SHP77 (cell line): ENCODE measurements at regions not wholly inside any gene's neighbourhood (a gene's known extent, or its start where the extent isn't known, plus 50 kb on each side); places are given as distances from the start of the nearest gene placed in this dataset.
A peak's percentile ranks its signal among the peaks of the same experiment; 100 is the strongest.
"Not testable (repeated sequence)": the region's sequence is repeated elsewhere in the genome, so short reads cannot be mapped to it uniquely, and the experiment has no call there.

Source experiments
- DNase-seq, 2 experiments: peaks; one replicate each; lab custom pipeline; 2025; lab: John Stamatoyannopoulos, UW

- DNase-seq, result no peak
Observed at GRCh38 chr10:29826801-29827450, 192.2 kb upstream of the SVIL start.

GRCh38 chr10:29826221-29826620 is 191.4 kb upstream of the SVIL start:
- DNase-seq, result no peak

- no peak for DNase-seq
Observed at GRCh38 chr10:29823553-29824080, 188.8 kb upstream of the SVIL start.

- DNase-seq, result no peak
Observed at GRCh38 chr10:29820890-29821461, 186.2 kb upstream of the SVIL start.

GRCh38 chr10:29816801-29817558 is 182.2 kb upstream of the SVIL start:
- peak in 1 of 2 experiments; percentile 13 for DNase-seq

GRCh38 chr10:29815572-29815971 is 180.8 kb upstream of the SVIL start:
- DNase-seq, result no peak

- DNase-seq, result peak; percentile 83 to 86
Observed at GRCh38 chr10:29811751-29812427, 177.1 kb upstream of the SVIL start.

GRCh38 chr10:29810816-29811215 is 176.0 kb upstream of the SVIL start:
- DNase-seq, result no peak

GRCh38 chr10:29810231-29810630 is 175.5 kb upstream of the SVIL start:
- DNase-seq, result not testable (repeated sequence)

GRCh38 chr10:29809383-29809782 is 174.6 kb upstream of the SVIL start:
- no peak for DNase-seq

- DNase-seq, result no peak
Observed at GRCh38 chr10:29807163-29807806, 172.5 kb upstream of the SVIL start.

GRCh38 chr10:29806350-29806788 is 171.6 kb upstream of the SVIL start:
- no peak for DNase-seq

GRCh38 chr10:29805134-29805723 is 170.5 kb upstream of the SVIL start:
- no peak for DNase-seq

- peak; percentile 77 to 80 for DNase-seq
Observed at GRCh38 chr10:29804025-29804852, 169.5 kb upstream of the SVIL start.

- DNase-seq, result no peak
Observed at GRCh38 chr10:29802171-29802570, 167.4 kb upstream of the SVIL start.

GRCh38 chr10:29798921-29799690 is 164.3 kb upstream of the SVIL start:
- DNase-seq, result no peak

- no peak for DNase-seq
Observed at GRCh38 chr10:29797616-29798015, 162.8 kb upstream of the SVIL start.

- DNase-seq, result no peak
Observed at GRCh38 chr10:29795850-29796249, 161.1 kb upstream of the SVIL start.

GRCh38 chr10:29794776-29795611 is 160.2 kb upstream of the SVIL start:
- no peak for DNase-seq
